Activated CD8-positive, alpha-beta memory T cell treated with anti-CD3 and anti-CD28 coated beads for 24 hours (primary cell): ENCODE measurements at regions not wholly inside any gene's neighbourhood (a gene's known extent, or its start where the extent isn't known, plus 50 kb on each side); places are given as distances from the start of the nearest gene placed in this dataset.

Source experiments
- DNase-seq: peaks from one replicate; pipeline ENCODE4 v3.0.0-alpha.2; 2020

GRCh38 chr10:3996697-3997096, 211.7 kb upstream of the KLF6 start:
- no peak for DNase-seq

- DNase-seq, result no peak
Observed at GRCh38 chr10:3995302-3996210, 210.5 kb upstream of the KLF6 start.

GRCh38 chr10:3992382-3993178, 207.6 kb upstream of the KLF6 start:
- DNase-seq, result no peak

DNA sequence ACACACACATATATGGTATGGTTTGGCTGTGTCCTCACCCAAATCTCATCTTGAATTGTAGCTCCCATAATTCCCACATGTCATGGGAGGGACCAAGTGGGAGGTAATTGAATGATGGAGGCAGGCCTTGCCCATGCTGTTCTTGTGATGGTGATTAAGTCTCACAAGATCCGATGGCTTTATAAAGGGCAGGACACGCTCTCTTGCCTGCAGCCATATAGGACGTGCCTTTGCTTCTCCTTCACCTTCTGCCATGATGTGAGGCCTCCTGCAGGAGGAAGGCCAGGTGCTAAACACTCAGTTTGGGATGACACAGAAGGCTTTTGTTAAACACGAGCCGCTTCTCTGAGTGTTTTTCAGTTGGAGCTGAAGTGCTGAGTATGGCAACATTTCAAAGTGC, 205.3 kb upstream of the KLF6 start:
- DNase-seq, result no peak

GRCh38 chr10:3987143-3987974, 202.3 kb upstream of the KLF6 start:
- DNase-seq, result no peak

DNA sequence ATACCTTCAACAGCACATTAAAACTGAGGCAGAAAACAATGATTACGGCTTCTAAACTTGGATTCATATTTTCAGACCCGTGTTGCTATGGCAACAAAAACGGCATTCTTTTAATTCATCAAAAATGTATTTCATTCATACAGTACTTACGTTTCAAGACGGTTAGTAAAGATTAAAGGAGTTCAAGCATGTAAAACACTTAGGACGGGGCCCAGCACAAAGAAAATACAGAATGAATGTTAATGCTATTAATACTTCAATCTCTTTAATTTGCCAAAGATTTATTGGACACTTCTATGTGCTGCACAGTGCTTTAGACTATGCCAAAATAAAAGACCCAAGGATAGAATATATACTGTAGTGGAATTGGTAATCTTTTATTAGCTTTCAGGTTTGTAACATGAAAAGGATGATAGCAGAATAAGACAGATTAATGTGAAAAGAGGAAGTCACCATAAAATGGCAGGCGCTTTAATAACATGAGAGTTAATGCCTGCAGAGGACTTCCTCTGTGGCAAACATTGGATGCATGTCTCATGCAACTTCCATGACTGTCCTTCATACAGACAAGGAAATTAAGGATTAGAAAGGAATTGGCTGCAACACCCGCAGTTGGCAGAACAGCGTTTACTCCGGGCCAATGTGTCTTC, 201.6 kb upstream of the KLF6 start:
- DNase-seq, result no peak

GRCh38 chr10:3982746-3983442, 197.9 kb upstream of the KLF6 start:
- DNase-seq, result no peak

DNA sequence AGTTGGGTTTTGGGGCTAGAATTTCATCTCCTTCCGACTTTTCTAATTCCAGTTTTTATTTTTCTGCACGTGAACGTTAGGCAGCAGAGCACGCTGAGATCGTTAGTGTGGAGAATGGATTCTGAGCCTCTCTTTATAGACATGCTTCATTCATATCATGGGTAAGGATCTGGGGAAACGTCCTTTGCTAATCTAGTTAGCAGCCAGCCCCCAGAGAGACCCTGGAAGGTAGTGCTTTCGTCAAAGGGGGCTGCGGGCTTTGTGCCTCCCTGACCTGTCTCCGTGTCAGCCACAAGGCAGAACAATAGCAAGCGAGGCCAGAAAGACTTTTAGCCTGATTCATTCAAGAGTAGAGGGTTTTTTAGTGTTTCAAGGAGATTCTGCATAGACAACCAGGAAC, 196.3 kb upstream of the KLF6 start:
- no peak for DNase-seq

- no peak for DNase-seq
Observed at GRCh38 chr10:3980660-3981059, 195.7 kb upstream of the KLF6 start.

DNA sequence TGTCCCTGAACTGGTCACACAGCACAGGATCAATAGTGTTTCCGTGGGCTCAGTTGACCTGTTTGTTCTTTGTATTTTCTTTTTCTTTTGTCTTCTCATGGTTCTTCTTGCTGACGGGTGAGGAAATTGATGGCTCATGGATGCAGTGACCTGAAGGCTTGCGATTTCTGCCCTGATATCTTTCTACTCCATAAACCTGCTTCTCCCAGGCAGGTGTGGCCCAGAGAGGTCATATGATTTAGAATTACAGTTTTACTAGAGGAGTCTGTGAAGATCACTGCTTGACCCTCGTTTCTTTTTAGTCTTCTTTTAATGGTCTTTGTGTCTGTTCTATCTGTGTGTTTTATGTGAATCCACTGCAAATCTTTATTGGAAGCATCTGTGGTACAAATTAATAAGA, 195.1 kb upstream of the KLF6 start:
- DNase-seq, result no peak

GRCh38 chr10:3978761-3979160, 193.8 kb upstream of the KLF6 start:
- no peak for DNase-seq

DNA sequence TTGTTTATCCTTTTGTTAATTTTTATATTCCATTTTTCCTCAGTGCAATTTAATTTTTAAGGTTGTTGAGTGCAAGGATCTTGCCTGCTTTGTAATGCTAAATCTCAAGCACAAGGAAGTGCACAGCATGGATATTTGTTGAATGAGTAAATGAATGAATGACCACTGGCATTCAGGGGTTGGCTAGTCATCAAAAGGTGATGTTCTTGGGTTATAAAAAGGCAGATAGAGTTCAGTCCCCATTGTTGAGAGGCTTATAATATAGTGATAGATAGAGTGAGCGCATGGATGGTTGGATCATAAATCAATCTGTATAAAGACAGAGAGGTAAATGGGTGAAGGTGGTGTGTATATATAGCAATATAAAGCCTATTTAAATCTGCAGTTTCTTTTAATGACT, 193.2 kb upstream of the KLF6 start:
- DNase-seq, result no peak

- DNase-seq, result no peak
Observed at GRCh38 chr10:3977761-3978160, 192.8 kb upstream of the KLF6 start.

DNA sequence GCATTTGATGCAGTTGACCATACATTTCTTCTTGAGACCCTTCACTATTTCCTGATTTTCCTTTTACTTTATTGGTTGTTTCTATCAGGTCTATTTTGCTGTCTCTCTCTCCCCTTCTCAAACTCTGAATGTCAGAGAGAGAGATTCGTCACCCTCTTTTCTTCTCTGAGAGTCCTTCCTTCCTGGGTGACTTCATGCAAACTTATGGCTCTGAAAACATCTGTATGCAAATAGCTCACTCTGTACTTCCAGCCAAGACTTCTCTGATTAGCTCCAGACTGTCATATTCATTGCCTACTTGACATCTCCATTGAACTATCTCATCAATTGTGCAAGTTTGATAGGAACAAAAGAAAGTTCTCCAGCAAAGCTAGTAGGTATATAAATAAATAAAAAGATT, 191.7 kb upstream of the KLF6 start:
- DNase-seq, result no peak

DNA sequence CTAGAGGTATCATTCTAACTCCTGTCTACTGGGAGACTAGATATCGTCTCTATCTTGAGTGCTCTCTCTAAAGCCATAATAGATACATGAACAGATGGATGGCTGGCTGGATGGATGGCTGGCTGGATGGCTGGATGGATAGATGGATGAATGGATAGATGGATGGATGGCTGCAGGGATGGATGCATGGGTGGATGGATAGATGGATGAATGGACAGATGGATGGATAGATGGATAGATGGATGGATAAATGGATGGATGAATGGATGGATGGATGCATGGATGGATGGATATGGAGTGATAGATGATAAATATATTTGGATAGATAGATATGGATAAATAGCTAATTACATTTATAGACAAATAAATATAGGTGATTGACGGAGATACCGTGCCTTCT, 191.2 kb upstream of the KLF6 start:
- no peak for DNase-seq

DNA sequence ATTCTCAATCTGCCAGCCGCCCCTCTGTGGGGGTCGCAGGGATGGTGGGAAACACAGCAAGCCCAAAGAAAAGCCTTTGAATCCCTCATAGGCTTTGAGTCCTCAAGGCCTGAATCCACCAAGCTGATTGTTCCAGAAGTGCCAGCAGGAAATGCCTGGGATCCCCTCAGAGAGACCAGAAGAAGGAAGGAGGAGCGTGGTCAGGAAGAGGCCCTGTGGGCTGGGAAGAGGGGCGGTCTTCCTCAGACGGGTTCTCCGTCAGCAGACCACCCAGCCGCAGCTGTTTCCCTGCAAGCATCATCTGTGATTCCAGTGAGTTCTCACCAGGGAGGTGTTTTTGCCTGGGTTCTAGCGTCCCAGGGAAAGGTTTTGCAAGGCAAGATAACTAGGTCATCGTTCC, 190.0 kb upstream of the KLF6 start:
- DNase-seq, result no peak

DNA sequence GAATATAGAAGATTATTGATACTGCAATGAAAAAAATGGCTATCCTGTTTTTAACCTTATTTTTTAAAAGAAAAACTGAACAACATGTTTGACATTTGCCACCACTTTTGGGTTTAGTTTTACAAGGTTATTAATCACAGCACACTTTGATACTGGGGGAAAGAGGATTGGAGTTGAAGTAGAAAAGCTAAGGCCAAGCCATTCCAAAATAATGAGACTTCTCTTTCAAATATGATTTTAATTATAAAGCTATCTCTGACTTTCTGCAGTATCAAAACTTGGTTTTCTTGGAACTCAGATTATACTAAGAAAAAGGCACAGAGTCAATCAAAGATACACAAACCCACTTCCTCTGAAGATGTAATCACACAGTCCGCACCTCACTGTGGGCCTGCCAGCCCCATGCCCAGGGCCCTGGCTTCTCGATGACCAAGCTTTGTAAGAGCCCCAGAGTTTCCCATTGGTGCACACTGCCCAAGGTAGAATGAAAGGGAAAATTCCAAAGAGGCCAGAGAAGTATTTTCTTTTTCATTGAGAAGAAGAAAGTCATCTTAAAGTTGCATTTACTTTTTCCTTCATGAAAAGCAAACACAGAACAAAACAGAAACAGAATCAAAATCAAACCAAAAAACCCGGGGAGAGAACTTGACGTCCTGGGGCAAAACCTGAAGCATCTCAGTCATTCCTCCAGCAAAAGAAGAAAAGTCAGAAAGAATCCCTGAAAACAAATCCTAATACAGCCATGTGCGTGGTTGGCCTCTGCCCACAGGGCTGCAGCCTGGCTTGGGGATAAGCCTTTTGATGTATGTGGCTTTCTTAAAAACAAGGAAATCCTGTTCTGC, 187.7 kb upstream of the KLF6 start:
- DNase-seq, result no peak

GRCh38 chr10:3971713-3972112, 186.7 kb upstream of the KLF6 start:
- no peak for DNase-seq

DNA sequence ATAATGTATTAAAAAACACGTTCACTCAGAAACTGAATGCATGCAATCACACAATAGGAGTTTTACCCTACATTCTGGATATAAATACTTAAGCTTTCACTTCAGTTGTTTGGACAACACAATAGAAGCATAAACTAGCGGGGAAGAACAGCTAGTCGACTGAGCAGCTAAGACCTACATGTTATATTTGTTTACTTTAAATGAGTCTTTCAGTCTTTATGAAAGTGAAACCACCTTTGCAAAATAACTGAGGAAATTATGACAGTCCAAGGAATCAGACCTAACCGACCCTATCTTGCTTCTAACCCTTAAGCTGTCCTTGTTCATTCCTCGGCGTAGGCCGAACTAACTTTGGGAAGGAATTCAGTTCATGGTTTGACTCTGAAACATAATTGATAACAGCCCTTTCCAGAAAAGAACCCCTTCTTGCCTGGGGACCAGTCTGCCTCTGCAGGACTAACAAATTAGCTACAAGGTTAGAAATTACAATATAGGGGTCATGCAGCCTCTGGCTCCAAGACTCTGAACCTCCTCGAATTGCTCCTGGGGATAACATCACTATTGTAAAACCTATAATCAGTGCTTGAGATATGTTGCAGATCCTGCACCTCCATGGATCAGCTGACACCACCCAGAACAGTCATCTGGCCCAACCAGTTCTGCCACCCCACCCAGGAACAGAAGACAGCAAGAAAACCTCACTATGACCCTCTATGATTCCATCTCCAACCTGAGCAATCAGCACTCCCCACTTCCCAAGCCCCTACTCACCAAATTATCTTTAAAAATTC, 185.1 kb upstream of the KLF6 start:
- DNase-seq, result no peak

- DNase-seq, result no peak
Observed at GRCh38 chr10:3968727-3969126, 183.7 kb upstream of the KLF6 start.
